Activated CD8-positive, alpha-beta memory T cell treated with anti-CD3 and anti-CD28 coated beads for 48 hours (primary cell): ENCODE measurements at regions not wholly inside any gene's neighbourhood (a gene's known extent, or its start where the extent isn't known, plus 50 kb on each side); places are given as distances from the start of the nearest gene placed in this dataset.
"Not testable (repeated sequence)": the region's sequence is repeated elsewhere in the genome, so short reads cannot be mapped to it uniquely, and the experiment has no call there.

Experiments
- DNase-seq, 3 experiments: peaks; one replicate each; pipeline ENCODE4 v3.0.0-alpha.2; 2020; ENCODE audit warnings: low read depth in 2 of 3, low spot score in 2 of 3

GRCh38 chr1:30464187-30464617, 259.2 kb downstream of the MATN1 start:
- no peak for DNase-seq

GRCh38 chr1:30462826-30463425, 260.5 kb downstream of the MATN1 start:
- DNase-seq, result no peak

- no peak for DNase-seq
Observed at GRCh38 chr1:30462166-30462565, 261.2 kb downstream of the MATN1 start.

- no peak for DNase-seq
Observed at GRCh38 chr1:30461640-30462039, 261.7 kb downstream of the MATN1 start.

GRCh38 chr1:30460661-30461060, 262.7 kb downstream of the MATN1 start:
- no peak for DNase-seq

GRCh38 chr1:30458730-30459485, 264.5 kb downstream of the MATN1 start:
- not testable (repeated sequence) for DNase-seq

- no peak for DNase-seq
Observed at GRCh38 chr1:30452925-30453324, 270.5 kb downstream of the MATN1 start.

GRCh38 chr1:30452170-30452569, 271.2 kb downstream of the MATN1 start:
- DNase-seq, result no peak

GRCh38 chr1:30451532-30452125, 271.8 kb downstream of the MATN1 start:
- DNase-seq, result no peak

- no peak for DNase-seq
Observed at GRCh38 chr1:30450818-30451233, 272.6 kb downstream of the MATN1 start.

- DNase-seq, result no peak
Observed at GRCh38 chr1:30450148-30450817, 273.1 kb downstream of the MATN1 start.

GRCh38 chr1:30449428-30450147, 273.8 kb downstream of the MATN1 start:
- DNase-seq, result no peak

GRCh38 chr1:30449003-30449402, 274.4 kb downstream of the MATN1 start:
- no peak for DNase-seq

- DNase-seq, result no peak
Observed at GRCh38 chr1:30447701-30448100, 275.7 kb downstream of the MATN1 start.

- no peak for DNase-seq
Observed at GRCh38 chr1:30447080-30447479, 276.3 kb downstream of the MATN1 start.

- DNase-seq, result no peak
Observed at GRCh38 chr1:30446508-30446907, 276.9 kb downstream of the MATN1 start.

GRCh38 chr1:30446095-30446494, 277.3 kb downstream of the MATN1 start:
- DNase-seq, result no peak

GRCh38 chr1:30445449-30445848, 277.9 kb downstream of the MATN1 start:
- no peak for DNase-seq

GRCh38 chr1:30444850-30445249, 278.5 kb downstream of the MATN1 start:
- DNase-seq, result no peak

GRCh38 chr1:30444401-30444800, 279.0 kb downstream of the MATN1 start:
- DNase-seq, result no peak

- DNase-seq, result not testable (repeated sequence)
Observed at GRCh38 chr1:30438274-30438673, 285.1 kb downstream of the MATN1 start.
